Fibroblast of mammary gland (primary cell): ENCODE measurements at regions not wholly inside any gene's neighbourhood (a gene's known extent, or its start where the extent isn't known, plus 50 kb on each side); places are given as distances from the start of the nearest gene placed in this dataset.

ENCODE experiments used
- DNase-seq: peaks from one replicate; pipeline ENCODE4 v3.0.0-alpha.2; 2010; ENCODE audit warnings: low read depth
- H3K4me3 ChIP-seq: 2 replicates; pipeline ENCODE4 v1.5.1; 2011; ENCODE audit warnings: low read depth, mild to moderate bottlenecking, low read length, moderate library complexity; ENCODE audit not compliant: control insufficient read depth
- CTCF ChIP-seq: conservative IDR thresholded peaks from 2 replicates; pipeline ENCODE4 v1.5.1; 2011; ENCODE audit warnings: low read depth, low read length, inconsistent platforms; ENCODE audit not compliant: control insufficient read depth, insufficient read depth

DNA sequence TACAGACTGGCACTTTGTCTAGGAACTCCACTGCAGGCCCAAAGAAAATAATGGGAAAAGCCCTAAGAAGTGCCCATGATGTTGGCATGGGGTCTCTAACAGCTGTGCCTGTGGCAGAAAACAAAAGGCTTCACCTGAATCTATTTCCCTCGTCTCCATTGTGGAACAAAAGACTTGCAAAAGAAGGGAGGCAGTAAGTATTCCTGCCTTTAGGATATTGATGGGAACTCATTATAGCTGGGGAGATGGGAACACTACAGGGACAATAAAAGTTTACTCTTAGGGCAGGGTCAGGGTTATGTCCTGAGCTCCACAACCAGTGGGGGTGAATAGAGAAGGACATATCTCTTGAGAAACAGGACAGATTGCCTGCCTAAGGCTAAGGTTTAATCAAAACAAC, 930.6 kb upstream of the EPHA6 start:
- TF ChIP-seq CTCF: no peak
- DNase-seq: no peak
- no peak overlapping the region for H3K4me3 ChIP-seq

- DNase-seq: peak; percentile 14
- TF ChIP-seq CTCF: no peak
- H3K4me3 ChIP-seq: no peak overlapping the region
These were observed 927.8 kb upstream of the EPHA6 start for GRCh38 chr3:95886616-95887015.

DNA sequence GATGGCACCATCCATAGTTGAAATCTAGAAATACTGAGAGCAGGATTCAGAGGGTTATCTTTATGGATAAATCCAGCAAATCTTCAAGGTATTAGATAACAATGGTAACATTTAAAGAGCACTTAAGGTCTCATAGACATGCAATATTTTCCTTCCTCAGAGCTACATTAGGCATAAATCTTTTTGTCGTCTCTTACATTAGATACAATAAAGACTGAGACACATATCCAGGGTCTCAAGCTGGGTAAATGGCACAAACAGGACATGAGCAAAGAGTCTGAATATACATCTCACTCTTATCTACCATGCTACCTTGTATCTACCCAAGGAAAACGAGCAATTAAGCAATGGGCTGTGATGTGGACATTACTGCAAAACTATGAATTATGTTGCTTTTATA, 927.3 kb upstream of the EPHA6 start:
- H3K4me3 ChIP-seq: no peak overlapping the region
- TF ChIP-seq CTCF: no peak
- no peak for DNase-seq

- H3K4me3 ChIP-seq: no peak overlapping the region
- no peak for DNase-seq
- TF ChIP-seq CTCF: no peak
These were observed 919.6 kb upstream of the EPHA6 start for GRCh38 chr3:95894820-95895219.

DNA sequence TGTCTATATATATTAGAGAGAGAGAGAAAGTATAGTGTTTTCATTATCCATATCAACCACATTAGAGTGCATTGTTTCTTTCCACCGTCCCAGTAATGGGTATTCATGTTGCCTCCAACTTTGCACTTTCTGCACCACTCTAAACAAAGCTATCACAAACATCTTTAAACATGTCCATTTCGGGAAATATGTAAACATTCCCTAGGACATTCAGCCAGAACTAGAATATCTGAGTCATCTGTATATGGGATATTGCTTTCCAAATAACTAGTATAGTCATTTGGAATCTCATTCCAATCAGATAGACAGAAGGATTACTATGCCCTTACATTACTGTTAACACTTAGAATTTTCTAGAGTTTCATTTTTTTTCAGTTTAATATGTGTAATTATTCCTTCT, 914.9 kb upstream of the EPHA6 start:
- no peak for TF ChIP-seq CTCF
- DNase-seq: peak; percentile 56
- no peak overlapping the region for H3K4me3 ChIP-seq

GRCh38 chr3:95899911-95900310, 914.5 kb upstream of the EPHA6 start:
- H3K4me3 ChIP-seq: no peak overlapping the region
- TF ChIP-seq CTCF: no peak
- no peak for DNase-seq

DNA sequence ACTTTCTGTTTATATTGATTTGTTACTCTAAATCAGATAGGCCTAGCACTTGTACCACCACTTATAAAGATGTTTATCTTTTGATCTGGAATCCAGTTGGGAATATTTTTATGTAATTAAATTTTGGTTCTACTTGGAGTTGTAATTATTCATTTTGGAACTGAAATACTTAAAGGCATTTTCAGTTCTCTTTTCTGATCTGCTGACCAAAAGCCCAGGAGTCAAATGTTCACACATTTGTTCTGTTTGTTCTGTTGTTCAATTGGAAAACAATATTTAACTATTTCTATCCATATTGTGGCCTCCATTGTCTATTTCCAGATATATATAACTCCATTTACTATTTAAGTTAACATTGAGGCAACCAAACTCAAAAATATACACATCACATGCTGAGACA, 912.4 kb upstream of the EPHA6 start:
- no peak for DNase-seq
- no peak overlapping the region for H3K4me3 ChIP-seq
- no peak for TF ChIP-seq CTCF
